ENCODE measurements at regions not wholly inside any gene's neighbourhood (a gene's known extent, or its start where the extent isn't known, plus 50 kb on each side); places are given as distances from the start of the nearest gene placed in this dataset.
"Not testable (repeated sequence)": the region's sequence is repeated elsewhere in the genome, so short reads cannot be mapped to it uniquely, and the experiment has no call there.

GRCh38 chrY:7529396-7529795, 617.8 kb upstream of the AMELY start (continued):
- no peak for TF ChIP-seq REST (IDR thresholded peaks at IDR 0.05; ENCODE audit: borderline replicate concordance)

GRCh38 chrY:7527568-7527967, 616.0 kb upstream of the AMELY start:
- H4K20me1 ChIP-seq (ENCODE audit: insufficient read depth); H3K4me2 ChIP-seq (ENCODE audit: low read length); H2AFZ ChIP-seq (ENCODE audit: low read depth, low read length); H3K9me2 ChIP-seq (ENCODE audit: insufficient read depth, low read length); H3K36me3 ChIP-seq (ENCODE audit: insufficient read depth, low read length); H3K27ac ChIP-seq (ENCODE audit: low read length); H3F3A ChIP-seq (ENCODE audit: insufficient read depth, low read length, poor library complexity, severe bottlenecking); H3K4me3 ChIP-seq (ENCODE audit: low read length); H3K9me3 ChIP-seq (ENCODE audit: low read length); H3K79me2 ChIP-seq (replicated peaks; ENCODE audit: insufficient read depth, low read length); H3K27me3 ChIP-seq (ENCODE audit: insufficient read depth, low read depth, low read length); H3K9ac ChIP-seq (ENCODE audit: low read length): not testable (repeated sequence)

GRCh38 chrY:7518387-7518786, 606.8 kb upstream of the AMELY start:
- Histone ChIP-seq H4K20me1 (ENCODE audit: insufficient read depth) (no peaks in the 10 kb centered on the region), H3K4me3 (ENCODE audit: low read length) (no peak overlapping the region), H3K9me3 (ENCODE audit: low read length) (no peaks in the 10 kb centered on the region), H3K27ac (ENCODE audit: low read length) (no peak overlapping the region), H3K27me3 (ENCODE audit: insufficient read depth, low read depth, low read length) (no peaks in the 10 kb centered on the region), H3K9ac (ENCODE audit: low read length) (no peak overlapping the region), H2AFZ (ENCODE audit: low read depth, low read length) (no peak overlapping the region), H3K4me2 (ENCODE audit: low read length) (no peak overlapping the region), H3F3A (ENCODE audit: insufficient read depth, low read length, poor library complexity, severe bottlenecking) (no peaks in the 10 kb centered on the region), H3K79me2 (replicated peaks; ENCODE audit: insufficient read depth, low read length) (no peaks in the 10 kb centered on the region), H3K36me3 (ENCODE audit: insufficient read depth, low read length) (no peaks in the 10 kb centered on the region), H3K9me2 (ENCODE audit: insufficient read depth, low read length) (no peaks in the 10 kb centered on the region)
- TF ChIP-seq REST (IDR thresholded peaks at IDR 0.05; ENCODE audit: borderline replicate concordance) (no peak), RAD21 (conservative IDR thresholded peaks at IDR 0.05) (no peak), POLR2AphosphoS5 (IDR thresholded peaks at IDR 0.05) (no peak), EP300 (conservative IDR thresholded peaks at IDR 0.05; ENCODE audit: poor library complexity, severe bottlenecking) (no peak)

- no peaks in the 10 kb centered on the region for H3K27me3 ChIP-seq (ENCODE audit: insufficient read depth, low read depth, low read length)
- no peak overlapping the region for H3K4me2 ChIP-seq (ENCODE audit: low read length)
- no peak overlapping the region for H3K9ac ChIP-seq (ENCODE audit: low read length)
- H3K27ac ChIP-seq (ENCODE audit: low read length): no peak overlapping the region
- H3K9me2 ChIP-seq (ENCODE audit: insufficient read depth, low read length): no peaks in the 10 kb centered on the region
- H3K9me3 ChIP-seq (ENCODE audit: low read length): no peaks in the 10 kb centered on the region
- H4K20me1 ChIP-seq (ENCODE audit: insufficient read depth): no peaks in the 10 kb centered on the region
- H2AFZ ChIP-seq (ENCODE audit: low read depth, low read length): no peak overlapping the region
- no peaks in the 10 kb centered on the region for H3F3A ChIP-seq (ENCODE audit: insufficient read depth, low read length, poor library complexity, severe bottlenecking)
- H3K4me3 ChIP-seq (ENCODE audit: low read length): no peak overlapping the region
- H3K79me2 ChIP-seq (replicated peaks; ENCODE audit: insufficient read depth, low read length): no peaks in the 10 kb centered on the region
- no peaks in the 10 kb centered on the region for H3K36me3 ChIP-seq (ENCODE audit: insufficient read depth, low read length)
- TF ChIP-seq CTCF (IDR thresholded peaks at IDR 0.05; ENCODE audit: poor library complexity, severe bottlenecking) (no peak), SMC3 (conservative IDR thresholded peaks at IDR 0.05; ENCODE audit: poor library complexity) (no peak), RAD21 (conservative IDR thresholded peaks at IDR 0.05) (no peak), POLR2AphosphoS5 (IDR thresholded peaks at IDR 0.05) (no peak), MXI1 (conservative IDR thresholded peaks at IDR 0.05; ENCODE audit: poor library complexity, severe bottlenecking) (no peak), REST (IDR thresholded peaks at IDR 0.05; ENCODE audit: borderline replicate concordance) (no peak), EP300 (conservative IDR thresholded peaks at IDR 0.05; ENCODE audit: poor library complexity, severe bottlenecking) (no peak), TAF1 (IDR thresholded peaks at IDR 0.05; ENCODE audit: low read depth) (no peak)
Measured at GRCh38 chrY:7516268-7516667, 604.7 kb upstream of the AMELY start.
